Nucleus accumbens (tissue), 56 donors: ENCODE measurements at regions not wholly inside any gene's neighbourhood (a gene's known extent, or its start where the extent isn't known, plus 50 kb on each side); places are given as distances from the start of the nearest gene placed in this dataset.

Source experiments
- DNase-seq, 56 donors: peaks; one replicate each; lab custom pipeline; 2025; lab: John Stamatoyannopoulos, UW

- DNase-seq, result no peak
These were observed 91.6 kb downstream of the RHOB start for GRCh38 chr2:20538308-20539132.

DNA sequence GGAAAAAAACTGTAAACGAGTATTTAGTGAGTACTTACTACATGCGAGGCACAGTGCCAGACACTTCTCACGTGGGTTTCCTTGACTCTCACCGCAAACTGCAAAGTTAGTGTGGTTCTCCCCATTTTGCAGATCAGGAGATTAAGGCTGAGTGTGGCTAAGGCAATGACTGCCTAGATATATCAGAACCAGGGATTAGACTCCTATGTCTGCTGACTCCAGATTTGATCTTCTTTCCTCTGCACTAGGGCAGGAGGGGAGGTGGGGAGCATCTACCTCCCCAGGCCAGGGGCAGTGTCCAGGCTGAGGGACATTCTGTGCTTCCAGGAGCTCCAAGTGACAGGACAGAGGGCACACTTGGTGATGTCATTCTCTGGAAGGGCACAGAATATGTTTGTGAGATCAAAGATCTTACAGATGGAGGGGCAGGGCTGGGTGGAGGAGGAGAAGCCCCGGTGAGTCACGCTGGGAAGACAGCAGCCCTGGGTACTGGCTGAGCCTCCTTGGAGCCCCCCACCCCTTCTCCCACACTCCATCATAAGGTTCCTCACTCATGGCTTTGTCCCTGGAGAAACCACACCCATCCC lies 92.4 kb downstream of the RHOB start:
- peak in 1 of 56 donors; percentile 12 for DNase-seq

DNA sequence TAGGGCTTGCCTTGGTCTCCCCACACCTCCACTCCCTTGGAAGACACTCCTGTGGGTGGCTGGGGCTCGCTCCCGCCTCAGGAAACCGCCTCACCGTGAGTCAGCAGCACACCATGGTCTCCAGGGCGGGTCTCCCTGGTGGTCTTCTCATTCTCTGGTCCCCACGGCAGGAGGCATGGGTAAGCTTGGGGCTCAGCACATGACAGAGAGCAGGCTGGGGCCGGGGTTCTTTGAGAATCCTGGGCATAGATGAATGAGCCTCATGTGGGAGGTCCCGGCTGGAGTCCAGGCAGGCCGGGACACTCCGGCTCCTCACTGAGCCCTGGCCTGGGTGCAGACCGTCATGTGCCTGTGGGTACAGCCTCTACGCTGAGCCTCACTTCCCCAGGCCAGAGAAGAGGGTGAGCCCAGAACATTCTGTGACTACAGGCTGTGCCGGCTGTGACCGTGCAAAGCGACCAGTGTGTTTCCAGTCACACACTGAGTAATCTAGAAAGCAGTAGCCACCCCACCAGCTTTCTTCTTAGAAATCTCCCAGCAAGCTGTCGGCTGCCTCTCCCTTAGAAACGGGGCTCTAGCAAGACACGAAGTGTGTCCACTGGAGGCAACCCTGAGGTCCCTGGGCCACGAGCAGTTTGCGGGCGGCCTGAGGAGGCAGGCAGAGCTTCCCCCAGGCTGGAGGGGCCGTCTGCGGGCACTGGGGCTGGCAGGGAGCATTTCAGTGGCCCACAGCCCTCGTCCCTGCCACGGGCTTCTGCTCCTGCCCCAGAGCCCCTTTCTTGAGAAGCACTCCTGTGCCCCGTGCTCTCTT lies 93.1 kb downstream of the RHOB start:
- peak in 1 of 56 donors; percentile 49 for DNase-seq

DNA sequence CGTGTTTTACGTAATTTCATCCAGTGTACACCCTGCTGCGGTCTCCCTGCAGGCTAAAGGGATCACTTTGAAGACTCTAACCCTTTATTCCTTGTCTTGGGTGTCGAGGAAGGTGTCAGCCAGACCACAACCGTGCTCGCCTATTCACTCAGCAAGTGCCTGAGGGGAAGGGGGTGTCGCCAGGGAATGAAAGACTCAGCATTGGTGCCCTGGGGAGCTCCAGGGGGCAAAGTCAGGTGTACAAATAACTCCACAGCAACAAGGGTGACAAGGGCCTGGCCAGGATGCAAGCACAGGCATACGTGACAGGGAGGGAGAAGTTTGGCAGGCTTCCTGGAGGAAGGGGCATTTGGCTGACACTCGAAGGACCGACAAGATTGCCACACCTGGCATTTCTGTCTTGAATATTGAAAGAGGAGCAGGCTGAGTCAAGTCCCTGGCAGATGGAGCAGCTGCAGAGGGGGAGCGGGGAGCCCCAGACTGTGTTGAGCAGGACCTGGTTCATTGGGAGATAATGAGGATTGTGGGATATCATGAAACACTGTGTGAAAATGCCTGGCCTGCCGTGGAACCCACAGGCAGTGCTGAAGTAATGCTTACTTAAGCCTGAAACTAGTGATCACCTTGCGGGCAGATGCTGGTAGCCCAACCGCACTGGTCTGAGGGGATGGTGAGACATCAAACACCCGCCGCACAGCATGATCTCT lies 93.9 kb downstream of the RHOB start:
- DNase-seq, result no peak

- no peak for DNase-seq
These were observed 94.4 kb downstream of the RHOB start for GRCh38 chr2:20541294-20541640.

GRCh38 chr2:20541651-20542050 lies 94.8 kb downstream of the RHOB start:
- DNase-seq, result no peak

- DNase-seq, result no peak
These were observed 95.4 kb downstream of the RHOB start for GRCh38 chr2:20542269-20542668.

GRCh38 chr2:20542746-20543468 lies 96.0 kb downstream of the RHOB start:
- DNase-seq, result no peak

DNA sequence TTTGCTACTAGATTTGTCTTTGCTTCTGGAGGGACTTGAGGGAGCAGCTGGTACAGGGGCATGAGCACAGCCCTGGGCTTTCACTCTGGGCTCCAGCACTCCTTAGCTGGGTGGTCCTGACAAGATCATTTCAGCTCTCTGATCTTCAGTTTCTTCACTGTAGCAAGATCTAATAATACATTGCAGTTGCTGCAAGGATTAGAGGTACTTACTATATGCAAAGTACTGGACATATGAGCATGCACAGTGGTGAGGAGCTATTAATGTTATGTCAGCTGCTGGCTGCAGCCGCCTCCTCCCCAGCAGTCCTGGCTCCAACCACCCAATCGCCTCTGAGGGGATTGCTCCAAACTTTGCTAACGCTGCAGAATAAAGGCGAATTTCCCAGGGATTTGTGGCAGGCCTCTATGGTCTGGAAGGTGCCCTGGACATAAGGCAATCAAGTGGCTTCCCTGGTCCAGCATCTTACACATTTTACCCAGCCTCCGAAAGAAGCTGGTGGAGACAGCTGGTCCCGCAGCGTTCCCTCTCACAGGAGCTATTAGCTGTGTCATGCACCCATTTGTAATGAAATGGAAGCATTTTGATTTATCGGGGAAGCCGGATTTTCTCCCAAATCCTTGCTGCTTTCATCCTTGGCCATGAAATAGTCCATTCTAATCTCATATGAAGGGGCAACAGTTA lies 96.7 kb downstream of the RHOB start:
- DNase-seq, result no peak

GRCh38 chr2:20544153-20544747 lies 97.4 kb downstream of the RHOB start:
- DNase-seq, result no peak

GRCh38 chr2:20549144-20549543 lies 101.8 kb downstream of the HS1BP3 start:
- no peak for DNase-seq

DNA sequence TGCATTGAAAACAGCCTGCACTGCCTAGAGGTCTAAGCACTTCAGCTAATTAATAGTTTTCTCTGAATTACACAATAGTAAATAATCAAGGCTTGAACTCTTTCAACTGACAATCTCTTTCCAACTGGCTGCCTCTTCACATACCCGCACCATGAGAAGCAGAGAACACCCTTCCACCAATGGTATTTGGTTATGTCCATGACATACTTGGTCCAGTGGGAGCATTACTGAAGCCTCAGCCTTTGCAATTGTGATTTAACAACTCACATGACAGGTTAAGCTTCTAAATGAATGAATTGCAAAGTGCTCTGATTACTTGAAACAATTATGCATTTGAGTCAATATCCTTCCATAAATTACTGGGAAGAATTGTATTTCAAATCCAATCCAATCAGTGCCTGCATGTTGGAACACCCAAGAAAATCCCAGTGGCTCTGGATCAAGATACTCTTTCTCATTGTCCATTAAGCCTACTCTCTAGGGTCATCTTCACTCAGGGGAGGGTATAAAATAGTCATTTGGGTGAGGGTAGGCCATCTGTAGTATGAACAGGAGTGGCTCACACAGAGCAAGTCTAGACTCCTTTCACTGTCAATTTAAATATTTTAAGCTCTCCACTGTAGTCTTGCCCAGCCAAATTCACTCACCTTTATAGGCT lies 101.1 kb downstream of the HS1BP3 start:
- DNase-seq, result no peak

- peak in 33 of 56 donors; percentile 5 to 65 (median 37) for DNase-seq
These were observed 99.5 kb downstream of the HS1BP3 start for GRCh38 chr2:20551260-20551944.

DNA sequence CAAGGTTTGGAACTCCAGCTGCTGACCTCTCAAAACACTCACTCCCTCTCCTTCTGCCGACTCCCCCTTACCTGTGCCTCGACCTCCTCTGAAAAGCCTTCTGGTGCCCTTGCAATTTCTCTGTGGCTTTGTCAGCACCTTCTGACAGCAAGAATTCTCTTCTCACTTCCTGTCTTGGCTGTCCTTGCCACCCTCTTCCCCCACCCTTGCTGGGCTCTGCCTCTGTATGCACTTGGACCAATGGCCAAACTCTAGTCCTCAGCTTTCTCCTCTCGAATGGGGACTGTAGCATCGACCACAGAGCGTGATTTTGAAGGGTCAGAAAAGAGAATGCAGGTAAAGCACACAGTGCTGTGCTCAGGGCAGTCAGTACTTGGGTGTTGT lies 99.0 kb downstream of the HS1BP3 start:
- no peak for DNase-seq

DNA sequence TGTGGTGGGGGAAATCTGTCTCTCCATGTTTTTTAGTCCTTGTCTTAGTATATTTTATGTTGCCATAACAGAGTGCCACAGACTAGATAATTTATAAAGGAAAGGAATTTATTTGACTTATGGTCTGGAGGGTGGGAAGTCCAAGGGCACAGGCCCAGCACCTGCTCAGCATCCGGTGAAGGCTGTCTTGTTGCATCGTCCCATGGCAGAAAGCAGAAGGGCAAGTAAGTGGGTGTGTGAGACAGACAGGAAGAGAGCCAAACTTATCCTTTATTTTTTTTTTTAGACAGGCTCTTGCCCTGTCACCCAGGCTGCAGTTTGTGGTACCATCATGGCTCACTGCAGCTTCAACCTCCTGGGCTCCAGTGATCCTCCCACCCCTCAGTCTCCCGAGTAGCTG lies 98.1 kb downstream of the HS1BP3 start:
- no peak for DNase-seq

DNA sequence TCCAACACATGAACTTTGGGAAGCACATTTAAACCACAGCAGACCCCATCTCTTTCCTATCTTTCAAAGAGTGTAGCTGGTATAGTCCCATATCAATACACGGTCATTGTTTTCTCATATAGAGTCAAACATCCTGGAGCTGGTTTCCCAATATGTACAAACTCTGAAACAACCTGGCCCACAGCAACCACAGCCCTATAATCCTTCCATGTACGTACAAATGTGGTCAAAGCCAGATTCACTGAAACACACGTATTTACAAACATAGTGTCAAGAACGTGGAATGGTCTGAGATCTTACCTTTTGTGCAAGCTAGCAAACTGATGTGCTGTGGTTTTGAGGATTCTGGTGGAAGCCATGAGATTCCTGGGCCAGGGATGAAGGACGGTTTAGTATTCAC lies 97.3 kb downstream of the HS1BP3 start:
- no peak for DNase-seq

DNA sequence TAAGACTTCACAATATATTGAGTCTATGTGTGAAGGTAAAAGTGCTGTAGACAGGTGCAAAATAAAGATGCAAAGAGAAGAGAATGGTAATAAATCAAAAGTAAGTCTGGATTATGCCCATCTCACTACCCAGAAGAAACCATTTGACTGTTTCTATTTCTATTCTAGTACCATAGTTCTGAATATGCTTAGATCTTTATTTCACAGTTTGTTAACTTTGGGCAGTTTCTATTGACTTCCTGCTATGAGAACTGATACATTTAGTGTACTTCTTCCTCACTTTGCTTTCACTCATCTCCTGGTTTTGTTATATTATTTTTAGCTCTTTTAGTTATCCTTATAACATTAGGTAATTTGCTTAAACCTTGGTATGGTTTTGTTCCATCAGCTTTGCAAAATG lies 94.9 kb downstream of the HS1BP3 start:
- no peak for DNase-seq

GRCh38 chr2:20556756-20557155 lies 94.1 kb downstream of the HS1BP3 start:
- DNase-seq, result no peak
